Activated T-cell treated with anti-CD3 and anti-CD28 coated beads for 1 hour (primary cell): ENCODE measurements at regions not wholly inside any gene's neighbourhood (a gene's known extent, or its start where the extent isn't known, plus 50 kb on each side); places are given as distances from the start of the nearest gene placed in this dataset.
"Not testable (repeated sequence)": the region's sequence is repeated elsewhere in the genome, so short reads cannot be mapped to it uniquely, and the experiment has no call there.

Source experiments
- DNase-seq: peaks from one replicate; pipeline ENCODE4 v3.0.0-alpha.2; 2020; ENCODE audit warnings: low read depth

DNA sequence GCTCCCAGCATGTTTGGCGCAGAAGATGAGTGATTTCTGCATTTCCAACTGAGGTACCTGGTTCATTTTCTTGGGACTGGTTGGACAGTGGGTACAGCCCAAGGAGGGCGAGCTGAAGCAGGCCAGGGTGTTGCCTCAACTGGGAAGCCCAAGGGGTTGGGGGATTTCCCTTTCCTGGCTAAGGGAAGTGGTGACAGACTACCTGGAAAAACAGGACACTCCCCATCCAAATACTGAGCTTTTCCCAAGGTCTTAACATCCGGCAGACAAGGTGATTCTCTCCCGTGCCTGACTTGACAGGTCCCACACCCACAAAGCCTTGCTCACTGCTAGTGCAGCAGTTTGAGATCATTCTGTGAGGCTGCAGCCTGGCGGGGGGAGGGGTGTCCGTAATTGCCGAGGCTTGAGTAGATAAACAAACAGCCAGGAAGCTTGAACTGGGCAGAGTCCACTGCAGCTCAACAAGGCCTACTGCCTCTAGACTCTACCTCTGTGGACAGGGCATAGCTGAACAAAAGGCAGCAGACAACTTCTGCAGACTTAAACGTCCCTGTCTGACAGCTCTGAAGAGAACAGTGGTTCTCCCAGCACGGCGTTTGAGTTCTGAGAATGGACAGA lies 307.7 kb upstream of the ARSJ start:
- DNase-seq: no peak

DNA sequence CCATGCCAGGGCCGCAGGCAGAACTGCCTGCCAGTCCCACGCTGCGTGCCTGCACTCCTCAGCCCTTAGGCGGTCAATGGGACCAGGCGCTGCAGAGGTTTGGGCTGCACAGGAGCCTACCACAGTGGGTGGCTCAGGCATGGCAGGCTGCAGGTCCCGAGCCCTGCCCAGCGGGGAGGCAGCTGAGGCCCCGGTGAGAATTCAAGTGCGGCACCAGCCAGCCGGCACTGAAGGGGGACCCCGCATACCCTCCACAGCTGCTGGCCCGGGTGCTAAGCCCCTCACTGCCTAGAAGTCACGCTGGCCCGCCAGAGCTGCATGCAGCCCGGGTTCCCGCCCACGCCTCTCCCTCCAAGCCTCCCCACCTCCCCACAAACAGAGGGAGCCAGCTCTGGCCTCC lies 302.5 kb upstream of the UGT8 start:
- no peak for DNase-seq

DNA sequence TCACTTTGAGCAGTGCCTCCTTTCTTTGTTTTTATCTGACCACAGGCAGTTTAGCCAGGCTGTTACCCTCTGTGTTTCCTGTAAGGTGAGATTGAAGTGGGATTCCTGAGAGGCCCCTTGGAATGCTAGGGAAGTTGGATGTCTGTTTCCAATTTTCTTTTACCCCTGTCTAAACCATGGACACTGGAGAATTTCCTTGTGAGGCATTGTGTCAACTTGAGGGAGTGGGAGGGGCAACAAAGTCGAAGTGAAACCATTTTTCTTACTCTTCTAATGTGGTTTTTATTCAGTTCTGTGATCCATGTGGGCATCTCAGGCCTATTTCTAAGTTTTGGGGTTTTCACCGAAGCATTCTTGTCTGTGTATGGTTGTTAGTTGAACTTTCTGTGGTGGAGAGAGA lies 296.1 kb upstream of the UGT8 start:
- no peak for DNase-seq

DNA sequence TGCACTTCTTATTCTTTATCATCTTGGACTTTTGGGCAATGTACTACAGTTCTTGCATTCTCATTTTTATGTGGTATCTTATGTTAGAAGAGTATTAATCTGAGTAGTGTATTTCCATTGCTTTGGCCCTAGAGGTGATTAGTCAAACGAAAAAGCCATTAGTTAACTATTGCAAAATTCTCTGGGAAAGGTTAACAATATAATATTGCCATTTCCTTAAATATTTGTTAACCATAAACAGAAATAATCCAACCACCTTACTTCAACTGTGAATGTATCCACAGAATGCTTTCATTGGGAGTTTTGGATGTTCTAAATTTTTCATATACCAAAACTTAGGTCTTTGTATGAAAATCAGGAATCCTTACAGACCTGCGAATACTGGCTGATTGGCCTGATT lies 294.6 kb upstream of the UGT8 start:
- no peak for DNase-seq

DNA sequence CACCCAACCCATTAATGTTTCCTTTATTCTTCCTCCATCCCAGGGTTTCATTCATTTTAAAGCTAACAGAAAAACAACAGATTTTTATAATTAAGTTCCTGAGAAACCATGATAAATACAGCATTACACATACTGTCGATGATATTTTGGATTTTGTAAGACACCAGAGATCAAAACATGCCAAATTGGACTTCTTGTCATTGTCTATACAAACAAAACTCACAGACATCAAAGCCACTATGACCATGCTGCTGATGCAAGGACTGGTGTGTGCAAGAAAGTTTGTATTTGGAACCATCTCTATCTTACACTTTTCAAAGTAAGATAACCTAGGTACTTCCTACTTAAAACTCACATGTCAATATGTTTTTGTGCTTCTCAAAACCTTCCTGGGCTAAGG lies 294.0 kb upstream of the UGT8 start:
- DNase-seq: no peak

DNA sequence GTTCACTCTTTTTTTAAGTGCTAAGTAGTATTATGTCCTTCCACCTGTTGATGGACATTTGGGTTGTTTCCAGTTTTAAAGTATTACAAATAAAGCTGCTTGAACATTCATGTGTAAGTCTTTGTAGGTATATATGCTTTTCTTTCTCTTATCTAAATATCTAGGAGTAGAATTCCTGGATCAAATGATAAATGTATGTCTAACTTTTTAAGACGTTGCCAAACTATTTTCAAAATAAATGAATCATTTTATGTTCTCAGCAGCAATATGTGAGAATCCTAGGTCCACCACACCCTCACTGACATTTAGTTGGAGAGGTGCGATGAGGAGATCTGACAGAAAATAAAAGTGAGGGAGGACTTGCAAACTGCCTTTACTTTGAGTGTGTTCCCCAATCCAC lies 291.7 kb upstream of the UGT8 start:
- DNase-seq: no peak

DNA sequence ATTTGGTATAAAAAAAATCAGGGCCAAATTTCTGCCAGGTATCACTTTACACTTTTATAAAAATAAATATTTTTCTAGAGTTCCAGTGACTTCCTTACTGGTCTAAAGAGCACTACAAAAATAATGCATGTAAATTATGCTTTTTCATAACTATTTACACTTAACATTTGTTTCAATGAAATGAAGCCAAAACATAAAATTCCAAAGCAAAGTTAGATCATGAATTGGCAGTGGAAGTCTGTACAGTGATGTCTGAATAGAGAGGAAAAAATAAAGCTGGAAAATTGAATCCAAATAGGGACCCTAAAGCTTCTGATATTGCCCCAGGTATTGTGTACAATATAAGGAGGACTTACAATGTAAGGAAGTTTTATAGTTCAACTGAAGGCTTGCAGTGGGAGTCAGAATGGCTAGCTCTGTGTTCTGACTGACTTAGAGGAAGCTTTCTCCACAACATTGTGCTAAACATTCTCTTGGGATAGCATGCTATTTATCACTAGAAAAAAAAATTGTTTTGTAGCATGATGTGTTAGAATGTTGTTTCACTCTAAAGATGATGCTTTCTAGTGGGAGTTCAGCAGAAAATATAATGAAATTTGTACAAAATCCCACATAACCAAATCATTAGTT lies 288.2 kb upstream of the UGT8 start:
- no peak for DNase-seq

DNA sequence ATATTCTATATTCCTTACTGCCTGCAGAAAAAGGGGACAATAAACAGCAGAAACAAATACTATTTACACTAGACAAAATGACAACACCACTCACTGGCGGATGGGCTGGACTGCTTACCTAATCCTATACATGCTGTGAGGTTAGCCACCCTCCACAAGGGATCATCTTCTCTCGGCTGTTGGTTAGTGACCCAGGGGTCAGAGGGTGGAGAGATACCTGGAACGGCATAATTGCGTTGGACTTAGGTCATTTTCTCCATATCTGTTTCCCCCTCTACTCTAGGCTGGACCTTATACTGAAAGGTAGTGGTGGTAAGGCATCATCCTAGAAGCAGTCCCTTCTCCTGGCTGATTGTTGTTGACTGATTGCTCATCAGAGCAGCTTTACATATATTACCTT lies 286.8 kb upstream of the UGT8 start:
- no peak for DNase-seq

DNA sequence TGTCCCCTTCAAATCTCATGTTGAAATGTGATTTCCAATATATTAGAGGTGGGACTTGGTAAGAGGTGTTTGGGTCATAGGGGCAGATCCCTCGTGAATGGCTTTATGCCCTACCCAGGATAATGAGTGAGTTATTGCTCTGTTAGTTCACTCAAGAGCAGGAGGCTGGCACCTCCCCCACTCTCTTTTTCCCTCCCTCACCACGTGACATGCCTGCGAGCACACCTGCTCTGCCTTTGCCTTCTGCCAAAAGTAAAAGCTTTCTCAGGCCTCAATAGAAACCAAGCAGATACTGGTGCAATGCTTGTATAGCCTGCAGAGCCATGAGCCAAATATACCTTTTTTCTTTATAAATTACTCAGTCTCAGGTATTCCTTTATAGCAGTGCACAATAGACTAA lies 286.3 kb upstream of the UGT8 start:
- no peak for DNase-seq

DNA sequence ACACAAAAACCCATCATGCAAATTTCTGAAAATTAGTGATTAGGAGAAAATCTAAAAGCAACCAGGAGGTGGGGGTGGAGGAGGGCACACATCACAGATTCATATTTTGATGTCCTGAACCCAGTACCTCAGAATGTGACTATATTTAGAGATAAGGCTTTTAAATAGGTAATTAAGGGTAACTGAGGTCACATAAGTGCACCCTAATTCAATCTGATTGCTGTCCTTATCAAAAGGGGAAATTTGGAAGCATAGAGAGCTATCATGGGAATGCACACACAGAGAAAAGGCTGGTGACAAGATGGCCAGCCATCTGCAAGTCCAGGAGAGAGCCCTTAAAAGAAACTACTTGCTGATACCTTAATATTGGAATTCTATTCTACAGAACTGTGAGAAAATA lies 281.8 kb upstream of the UGT8 start:
- no peak for DNase-seq

DNA sequence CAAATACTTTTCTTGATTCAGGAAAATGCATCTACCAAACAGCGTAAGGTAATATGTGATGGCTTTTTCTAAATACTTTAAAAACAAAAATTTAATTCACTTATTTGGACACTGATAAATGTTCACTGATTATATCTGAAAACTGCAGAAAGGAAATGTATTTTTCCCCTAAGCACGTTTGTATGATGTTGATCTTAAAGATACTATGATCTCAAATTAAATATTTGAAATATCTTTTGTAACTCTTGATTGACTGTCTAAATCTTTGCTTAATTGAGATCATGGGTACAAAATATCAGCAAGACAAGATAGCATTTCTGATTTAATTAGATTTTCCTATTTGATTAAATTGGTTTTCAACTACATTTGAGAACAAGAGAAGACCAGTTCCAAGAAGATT lies 281.0 kb upstream of the UGT8 start:
- DNase-seq: no peak

DNA sequence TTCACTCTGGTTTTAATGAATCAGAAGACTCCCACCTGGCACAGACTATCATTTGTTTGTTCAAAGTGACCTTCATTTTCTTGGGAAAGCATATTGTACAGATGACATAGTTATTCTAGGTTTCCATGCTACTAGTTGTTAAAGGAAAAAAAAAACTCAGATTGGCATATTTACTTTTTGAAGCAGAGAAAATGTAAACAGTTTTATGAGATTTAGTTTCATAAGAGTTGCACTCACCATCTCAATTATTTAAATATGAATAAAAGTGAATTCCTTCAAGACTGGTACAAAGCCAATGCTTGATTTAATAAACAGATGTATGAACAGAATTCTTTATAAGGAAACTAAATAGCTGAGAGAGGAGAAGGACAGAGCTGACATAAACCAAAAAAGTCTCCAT lies 280.3 kb upstream of the UGT8 start:
- DNase-seq: no peak

DNA sequence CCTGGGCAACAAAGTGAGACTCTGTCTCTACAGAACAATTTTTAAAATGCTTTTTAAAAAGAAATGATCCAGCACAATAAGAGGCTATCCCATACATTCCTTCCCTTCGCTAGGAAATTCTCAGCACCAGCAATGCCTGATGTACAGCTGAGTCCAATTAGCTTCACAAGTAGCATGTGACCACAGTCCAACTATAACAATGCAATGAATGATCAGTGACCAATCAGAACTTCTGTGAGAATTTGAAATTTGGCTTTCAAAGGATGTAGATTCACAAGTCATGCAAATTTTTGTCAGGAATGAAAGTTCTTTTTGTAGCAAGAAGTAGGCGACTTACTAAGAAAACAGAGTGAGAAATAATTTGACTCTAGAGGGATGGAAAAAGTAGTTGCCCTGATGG lies 278.5 kb upstream of the UGT8 start:
- DNase-seq: no peak

DNA sequence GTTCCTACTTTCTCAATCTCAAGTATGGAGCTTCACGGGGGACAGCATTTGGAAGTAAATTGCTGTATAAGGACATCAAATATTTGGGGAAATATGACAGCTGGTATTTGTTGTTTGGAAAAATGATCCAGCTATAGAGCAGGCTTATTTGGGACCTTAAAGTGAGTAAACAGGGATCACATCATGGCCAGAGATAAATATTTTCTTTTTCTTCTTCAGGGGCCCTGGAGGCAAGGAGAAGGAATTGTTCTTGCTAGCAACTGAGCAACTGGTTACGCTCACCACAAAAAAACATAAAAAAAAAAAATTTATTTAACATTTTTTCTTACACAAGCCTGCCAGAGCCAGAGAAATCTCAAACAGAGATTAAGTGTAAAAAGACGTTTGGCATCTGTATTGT lies 277.2 kb upstream of the UGT8 start:
- no peak for DNase-seq

DNA sequence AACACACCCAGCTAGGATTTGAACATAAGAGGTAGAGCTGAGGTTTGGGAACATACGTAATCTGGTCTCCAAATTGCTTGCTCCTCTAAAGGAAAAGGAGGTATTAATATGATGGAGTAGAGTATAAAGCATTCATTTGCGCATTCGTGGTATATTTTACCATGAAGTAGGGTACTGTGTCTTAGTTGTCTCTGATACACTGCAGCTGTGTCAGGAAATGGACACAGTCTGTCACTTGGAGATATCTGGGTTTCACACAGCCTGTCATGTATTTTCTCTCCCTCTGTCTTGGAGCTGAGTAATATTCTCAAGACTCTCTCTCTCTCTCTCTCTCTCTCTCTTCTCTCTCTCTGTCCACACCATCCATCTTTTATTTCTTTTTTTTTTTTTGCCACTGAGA lies 274.8 kb upstream of the UGT8 start:
- no peak for DNase-seq

DNA sequence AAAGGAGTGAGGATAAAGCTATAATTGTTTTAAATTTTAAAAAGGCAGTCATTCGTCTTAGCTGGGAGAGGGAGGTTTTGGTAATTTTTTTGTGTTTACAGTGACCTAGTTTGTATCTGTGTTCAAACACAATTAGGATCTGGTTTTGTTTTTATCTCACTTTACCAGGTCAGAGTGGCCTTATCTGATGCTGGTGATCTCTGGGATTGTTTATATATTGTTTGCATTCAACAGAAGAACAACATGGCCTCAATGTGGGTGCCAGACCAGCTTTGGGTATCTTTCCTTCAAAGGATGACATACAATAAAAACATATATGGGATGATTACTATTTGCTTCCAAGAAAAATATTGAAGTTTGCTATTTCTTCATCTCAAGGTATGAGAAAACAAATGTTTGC lies 272.2 kb upstream of the UGT8 start:
- DNase-seq: no peak

DNA sequence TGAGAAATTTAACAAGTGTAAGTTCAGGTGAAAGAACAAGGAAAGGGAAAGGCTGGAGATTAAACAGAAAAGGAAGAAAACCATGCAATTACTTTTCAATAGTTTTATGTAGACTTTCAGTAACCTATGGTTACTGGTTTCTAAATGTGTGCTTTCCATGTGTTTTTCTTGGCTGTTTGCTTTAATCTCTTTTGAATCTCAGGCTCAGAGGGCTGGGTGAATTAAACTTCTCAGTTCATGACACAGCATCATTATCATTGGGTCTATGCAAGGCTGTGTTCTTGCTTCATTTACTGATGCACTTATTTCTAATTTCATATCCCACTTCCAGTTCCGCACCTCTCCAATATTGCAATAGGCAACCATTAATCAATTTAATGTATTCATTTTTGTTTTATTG lies 266.5 kb upstream of the UGT8 start:
- no peak for DNase-seq

DNA sequence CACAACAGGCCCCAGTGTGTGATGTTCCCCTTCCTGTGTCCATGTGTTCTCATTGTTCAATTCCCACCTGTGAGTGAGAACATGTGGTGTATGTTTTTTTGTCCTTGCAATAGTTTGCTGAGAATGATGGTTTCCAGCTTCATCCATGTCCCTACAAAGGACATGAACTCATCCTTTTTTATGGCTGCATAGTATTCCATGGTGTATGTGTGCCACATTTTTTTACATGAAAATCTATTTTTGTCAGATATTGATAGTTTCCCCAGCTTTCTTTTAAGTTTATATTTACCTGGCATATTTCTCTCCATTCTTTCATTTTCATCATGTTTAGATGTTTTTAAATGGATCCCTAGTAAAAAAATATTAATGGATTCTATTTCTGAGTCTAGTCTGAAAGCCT lies 264.2 kb upstream of the UGT8 start:
- not testable (repeated sequence) for DNase-seq

DNA sequence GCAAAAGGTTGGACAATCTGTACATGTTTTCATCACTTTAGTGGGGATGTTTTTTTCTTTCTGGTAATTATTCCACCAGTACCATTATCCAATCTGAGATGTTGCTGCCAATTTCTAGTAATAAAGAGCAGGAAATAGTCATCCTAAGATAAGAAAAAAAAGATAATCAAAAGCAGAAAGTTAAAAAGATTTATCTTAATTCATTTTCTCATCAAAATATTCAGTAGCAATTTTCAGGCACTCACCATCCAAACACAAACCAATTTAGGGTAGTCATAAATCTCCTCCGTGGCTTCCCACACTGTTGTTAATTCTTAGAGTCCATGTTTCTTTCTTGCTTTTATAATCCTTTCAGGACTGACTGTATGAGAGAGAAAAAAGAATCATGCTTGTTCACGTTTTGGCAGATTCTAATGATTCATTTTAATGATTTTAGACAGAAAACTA lies 263.7 kb upstream of the UGT8 start:
- no peak for DNase-seq

DNA sequence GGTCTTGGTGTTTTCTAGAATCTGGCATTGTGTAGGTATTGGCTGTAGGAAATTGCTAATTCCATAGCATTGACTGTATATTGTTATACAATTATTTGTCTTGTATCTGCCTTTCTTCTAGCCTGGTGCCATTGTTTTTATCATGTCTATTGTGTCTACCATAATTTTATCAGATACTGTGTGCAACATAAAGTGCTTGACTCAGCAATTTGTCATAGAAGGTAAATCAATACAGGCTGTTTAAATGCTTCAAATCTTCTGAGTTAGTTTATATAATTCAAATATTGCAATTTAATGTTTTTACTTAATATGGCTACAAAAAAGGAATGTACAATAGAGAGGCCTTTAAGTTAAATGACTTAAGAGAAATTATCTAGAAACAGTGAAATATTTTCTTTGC lies 263.3 kb upstream of the UGT8 start:
- no peak for DNase-seq

DNA sequence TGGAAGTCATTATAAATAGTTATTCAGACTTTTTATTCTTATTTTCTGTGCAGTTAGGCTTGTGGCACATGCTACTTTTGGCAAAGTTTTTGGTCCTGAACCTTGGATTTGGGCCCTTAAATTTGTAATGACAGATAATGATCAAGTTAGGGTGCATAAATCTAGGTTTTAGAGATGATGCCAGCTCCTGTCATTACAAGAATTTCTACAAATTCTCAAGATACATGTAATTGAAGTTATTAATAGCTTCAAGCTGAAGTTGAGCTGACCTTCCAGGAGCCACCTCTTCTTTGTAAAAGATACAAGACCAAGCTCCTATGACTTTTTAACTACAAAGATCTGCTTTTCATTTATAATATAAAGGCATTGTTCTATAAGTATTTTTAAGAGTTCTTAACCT lies 255.6 kb upstream of the UGT8 start:
- DNase-seq: no peak

DNA sequence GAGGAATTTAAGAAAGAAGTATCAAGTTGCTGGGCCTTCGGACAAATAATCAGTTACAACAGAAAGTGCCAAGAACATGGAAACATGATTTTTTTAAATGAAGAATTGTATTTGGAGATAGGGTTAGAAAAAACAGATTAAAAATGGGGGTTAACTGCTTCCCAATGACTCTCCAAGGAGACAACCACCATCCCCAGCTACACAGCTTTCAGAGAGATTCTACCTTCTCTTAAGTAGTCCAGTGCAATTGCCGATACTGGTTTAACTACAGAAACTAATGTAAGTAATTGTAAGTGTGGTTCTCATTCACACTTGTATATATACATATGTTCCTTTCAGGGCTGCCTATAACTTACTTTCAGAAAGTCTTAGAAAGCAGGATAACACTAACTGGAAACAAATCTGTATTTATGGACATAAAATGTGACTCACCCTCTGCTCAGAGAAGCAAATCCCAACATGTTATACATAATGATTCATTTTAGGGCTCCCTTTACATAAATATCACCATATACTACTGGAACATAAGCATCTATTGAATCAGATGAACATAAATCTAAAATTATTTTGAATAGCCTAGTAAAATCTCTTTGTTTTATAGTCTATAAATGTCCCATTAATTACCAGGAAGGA lies 248.9 kb upstream of the UGT8 start:
- DNase-seq: no peak

DNA sequence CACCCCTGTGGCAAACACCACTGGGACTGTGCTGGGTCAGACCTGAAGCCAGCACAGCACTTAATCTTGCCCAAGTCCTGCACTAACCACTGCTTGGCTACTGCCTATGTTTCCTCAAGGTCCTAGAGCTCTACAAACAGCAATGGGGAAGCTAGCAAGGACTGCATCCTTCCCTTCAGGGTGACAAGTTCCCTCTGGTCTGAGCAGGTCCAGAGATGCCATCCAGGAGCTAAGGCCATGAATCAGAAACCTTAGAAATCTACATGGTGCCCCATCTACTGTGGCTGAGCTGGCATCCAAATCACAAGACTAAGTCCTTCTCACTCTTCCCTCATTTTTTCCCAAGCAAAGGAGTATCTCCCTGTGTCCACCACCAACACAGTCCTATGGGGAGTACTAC lies 239.7 kb upstream of the UGT8 start:
- DNase-seq: no peak

DNA sequence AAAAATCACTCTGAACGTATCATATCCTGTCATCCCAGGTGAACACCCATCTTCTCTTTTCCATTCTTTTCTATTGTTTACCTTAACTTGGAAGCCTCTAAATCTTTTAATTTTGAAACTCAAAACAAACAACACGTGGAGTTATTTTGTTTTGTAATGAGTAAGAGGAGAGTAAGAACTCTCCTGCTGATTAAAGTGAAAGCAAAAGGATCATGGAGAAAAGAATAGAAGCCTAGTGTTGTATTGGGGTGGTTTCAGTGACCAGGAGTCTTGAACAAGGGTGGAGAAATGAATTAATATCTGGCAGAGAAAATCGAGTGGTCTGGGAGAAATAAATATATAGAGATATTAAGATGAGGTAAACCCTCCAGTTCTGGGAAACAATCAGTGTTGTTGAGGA lies 237.4 kb upstream of the UGT8 start:
- no peak for DNase-seq
